ENCODE measurements at regions not wholly inside any gene's neighbourhood (a gene's known extent, or its start where the extent isn't known, plus 50 kb on each side); places are given as distances from the start of the nearest gene placed in this dataset.

GRCh38 chr16:86939609-86940008 lies 361.3 kb downstream of the FOXL1 start:
- TF ChIP-seq CTCF (conservative IDR thresholded peaks at IDR 0.05 in 1 of 2, IDR thresholded peaks at IDR 0.05 in 1 of 2; ENCODE audit: low read depth in 1 of 2, low read length in 2 of 2) (no peak), EZH2 (IDR thresholded peaks at IDR 0.05; ENCODE audit: low read length, missing control alignments) (no peak)
